Kidney tubule cell (primary cell): ENCODE measurements at regions not wholly inside any gene's neighbourhood (a gene's known extent, or its start where the extent isn't known, plus 50 kb on each side); places are given as distances from the start of the nearest gene placed in this dataset.
A peak's percentile ranks its signal among the peaks of the same experiment; 100 is the strongest.
"Not testable (repeated sequence)": the region's sequence is repeated elsewhere in the genome, so short reads cannot be mapped to it uniquely, and the experiment has no call there.

Experiments
- DNase-seq: peaks from one replicate; pipeline ENCODE4 v3.0.0-alpha.2; 2018; ENCODE audit warnings: low spot score

DNA sequence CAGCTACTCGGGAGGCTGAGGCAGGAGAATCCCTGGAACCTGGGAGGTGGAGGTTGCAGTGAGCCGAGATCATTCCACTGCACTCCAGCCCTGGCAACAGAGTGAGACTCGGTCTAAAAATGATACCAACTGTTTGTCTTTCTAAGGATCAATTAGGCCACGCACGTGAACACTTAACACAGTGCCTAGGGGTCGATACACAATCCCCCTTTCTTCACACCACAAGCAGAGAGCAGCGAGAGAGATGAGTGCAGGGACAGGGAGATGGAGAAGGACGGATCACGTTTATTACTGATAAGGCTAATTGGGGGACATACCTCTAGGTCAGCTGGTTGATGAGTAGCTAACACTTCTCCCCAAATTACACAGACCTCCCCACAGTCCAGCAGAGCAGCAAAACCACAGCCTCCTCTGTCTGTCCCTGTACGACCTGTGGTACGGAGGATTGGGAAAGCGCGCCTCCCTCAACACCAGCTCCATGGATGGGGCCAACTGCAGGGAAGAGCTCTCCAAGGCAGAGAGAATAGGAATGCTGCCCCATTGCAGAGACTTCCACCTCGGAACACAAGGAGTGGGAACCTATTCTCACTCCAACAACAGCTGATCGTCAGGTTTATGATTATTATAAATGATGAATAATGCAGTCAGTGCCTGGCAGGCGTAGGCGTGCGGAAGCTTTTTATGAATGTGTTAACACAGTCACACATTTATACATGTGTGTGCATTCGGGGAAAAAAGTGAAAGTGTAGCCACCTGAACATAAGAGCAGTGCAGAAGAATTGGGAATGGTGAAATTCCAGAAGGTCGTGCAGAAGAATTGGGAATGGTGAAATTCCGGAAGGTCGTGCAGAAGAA lies 155.1 kb downstream of the C16orf95 start:
- DNase-seq = no peak

DNA sequence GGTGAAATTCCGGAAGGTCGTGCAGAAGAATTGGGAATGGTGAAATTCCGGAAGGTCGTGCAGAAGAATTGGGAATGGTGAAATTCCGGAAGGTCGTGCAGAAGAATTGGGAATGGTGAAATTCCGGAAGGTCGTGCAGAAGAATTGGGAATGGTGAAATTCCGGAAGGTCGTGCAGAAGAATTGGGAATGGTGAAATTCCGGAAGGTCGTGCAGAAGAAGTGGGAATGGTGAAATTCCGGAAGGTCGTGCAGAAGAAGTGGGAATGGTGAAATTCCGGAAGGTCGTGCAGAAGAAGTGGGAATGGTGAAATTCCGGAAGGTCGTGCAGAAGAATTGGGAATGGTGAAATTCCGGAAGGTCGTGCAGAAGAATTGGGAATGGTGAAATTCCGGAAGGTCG lies 154.4 kb downstream of the C16orf95 start:
- not testable (repeated sequence) for DNase-seq

DNA sequence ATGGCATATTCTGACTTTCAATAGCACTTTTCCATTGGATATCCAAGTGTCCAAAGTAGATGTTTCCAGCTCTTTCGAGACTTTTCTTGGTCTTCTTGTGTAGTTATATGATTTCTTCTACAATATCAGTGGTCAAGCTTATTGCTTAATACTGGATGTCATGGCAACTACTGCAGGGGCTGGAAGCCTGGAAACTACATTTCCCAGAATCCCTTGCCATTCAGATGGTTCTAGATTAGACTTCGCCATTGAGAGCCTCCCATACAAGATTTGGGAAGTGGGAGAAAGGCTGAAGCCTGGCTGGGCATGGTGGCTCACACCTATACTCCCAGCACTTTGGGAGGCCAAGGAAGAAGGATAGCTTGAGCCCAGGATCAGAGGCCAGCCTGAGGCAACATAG lies 153.6 kb downstream of the C16orf95 start:
- no peak for DNase-seq

DNA sequence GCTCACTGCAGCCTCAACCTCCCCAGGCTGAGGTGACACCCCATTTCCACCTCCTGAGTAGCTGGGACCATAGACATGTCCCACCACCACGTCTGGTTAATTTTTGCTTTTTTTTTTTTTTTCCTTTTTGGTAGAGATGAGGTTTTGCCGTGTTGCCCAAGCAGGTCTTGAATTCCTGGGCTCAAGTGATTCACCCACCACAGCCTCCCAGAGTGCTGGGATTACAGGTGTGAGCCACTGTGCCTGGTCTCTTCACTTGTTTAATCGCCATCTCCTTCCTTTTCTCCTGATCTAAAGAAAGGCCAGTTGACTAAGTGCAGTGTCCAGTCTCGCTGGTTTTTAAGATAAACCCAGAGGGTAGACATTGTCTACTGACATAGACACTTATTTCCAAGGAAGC lies 152.0 kb downstream of the C16orf95 start:
- DNase-seq = peak; percentile 31

DNA sequence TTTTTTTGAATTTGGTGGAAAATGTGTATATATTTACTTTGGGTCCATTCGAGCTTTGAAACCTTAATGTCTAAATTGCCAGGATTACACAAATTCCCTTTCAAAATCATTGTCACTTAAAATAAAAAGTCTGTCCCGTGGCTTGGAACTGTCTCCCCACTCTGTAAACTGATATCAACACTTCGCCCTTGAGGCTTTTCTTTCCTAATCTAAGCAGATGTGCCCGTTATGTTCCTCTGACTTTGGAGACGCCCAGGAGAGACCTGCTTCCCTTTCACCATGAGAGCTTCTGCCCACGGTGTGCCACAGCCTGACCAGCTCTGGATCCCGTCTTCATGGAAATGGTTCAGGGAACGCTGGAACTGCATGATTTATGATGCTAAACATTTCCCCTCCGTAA lies 151.3 kb downstream of the C16orf95 start:
- DNase-seq = no peak

DNA sequence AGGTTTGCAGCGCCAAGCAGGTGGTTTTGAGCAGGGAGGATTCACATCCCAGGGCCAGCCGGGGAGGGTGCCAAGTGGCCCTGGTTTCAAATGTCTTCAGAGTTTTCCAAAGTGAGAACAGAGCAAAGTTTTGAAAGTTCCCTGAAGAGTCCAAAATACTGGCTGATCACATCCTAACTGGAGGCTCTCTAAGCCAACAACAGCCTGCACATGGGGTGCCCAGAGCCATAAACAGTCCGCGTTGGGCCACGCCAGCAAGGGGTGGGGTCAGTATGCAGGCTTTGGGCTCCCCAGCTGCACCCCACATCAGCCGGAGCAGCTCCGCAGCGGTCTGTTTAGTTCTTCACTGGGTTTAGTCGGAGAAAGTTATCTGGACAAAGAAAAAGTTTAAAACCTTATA lies 150.9 kb downstream of the C16orf95 start:
- no peak for DNase-seq

DNA sequence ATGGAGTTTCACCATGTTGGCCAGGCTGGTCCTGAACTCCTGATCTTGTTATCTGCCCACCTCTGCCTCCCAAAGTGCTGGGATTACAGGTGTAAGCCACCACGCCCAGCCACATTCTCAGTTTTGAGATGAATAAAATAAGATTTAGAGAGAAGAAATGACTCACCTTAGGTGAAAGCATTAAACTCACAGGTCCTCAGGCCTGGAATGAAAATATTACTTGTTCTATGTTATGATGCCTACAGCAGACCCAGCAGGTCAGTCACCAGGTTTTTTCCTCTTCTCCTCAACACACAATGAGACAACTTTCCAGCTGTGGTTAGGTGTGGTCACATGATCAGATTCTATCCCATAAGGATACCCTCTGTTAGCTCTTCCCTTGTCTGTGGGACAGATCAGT lies 150.3 kb downstream of the C16orf95 start:
- no peak for DNase-seq

DNA sequence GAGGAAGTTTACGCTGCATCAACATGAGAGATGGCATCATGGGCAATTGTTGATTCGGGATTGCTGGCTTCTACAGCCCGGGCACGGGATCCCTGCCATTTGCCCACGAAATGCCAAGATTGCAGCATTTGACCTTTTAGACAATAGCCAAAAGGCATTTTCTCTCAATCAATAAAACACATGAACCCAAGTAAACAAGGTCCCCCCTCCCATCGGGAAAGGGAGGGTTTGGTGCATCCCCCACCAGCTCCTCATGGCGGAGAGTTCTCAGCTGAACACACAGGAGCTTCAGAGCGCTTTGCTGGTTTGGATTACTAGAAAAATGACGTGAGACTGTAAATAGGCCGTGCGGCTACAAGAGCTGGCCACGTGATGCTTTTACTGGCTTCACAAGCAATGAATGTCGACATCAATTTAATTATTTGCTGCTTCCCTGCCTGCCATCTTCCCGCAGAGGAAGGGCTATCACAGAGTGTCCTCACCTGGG lies 147.6 kb downstream of the C16orf95 start:
- DNase-seq = no peak

DNA sequence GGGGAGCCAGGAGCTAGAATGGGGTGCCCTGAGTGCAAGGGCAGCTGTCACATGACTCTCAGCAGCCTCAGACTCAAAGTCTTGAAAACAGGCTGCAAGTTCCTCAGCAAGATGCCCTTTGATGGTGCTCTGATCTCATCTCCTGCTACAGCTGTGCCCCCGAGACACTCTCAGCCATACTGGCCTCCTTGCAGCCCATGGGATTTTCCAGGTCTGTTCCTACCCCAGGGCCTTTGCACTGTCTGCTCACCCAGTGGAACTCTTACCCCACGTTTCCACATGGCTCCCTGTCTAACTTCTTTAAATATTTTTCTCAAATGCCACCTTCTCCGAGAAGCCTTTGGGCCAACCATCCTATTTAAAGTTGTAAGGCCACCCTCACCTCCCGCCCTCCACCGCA lies 146.9 kb downstream of the C16orf95 start:
- DNase-seq = no peak

DNA sequence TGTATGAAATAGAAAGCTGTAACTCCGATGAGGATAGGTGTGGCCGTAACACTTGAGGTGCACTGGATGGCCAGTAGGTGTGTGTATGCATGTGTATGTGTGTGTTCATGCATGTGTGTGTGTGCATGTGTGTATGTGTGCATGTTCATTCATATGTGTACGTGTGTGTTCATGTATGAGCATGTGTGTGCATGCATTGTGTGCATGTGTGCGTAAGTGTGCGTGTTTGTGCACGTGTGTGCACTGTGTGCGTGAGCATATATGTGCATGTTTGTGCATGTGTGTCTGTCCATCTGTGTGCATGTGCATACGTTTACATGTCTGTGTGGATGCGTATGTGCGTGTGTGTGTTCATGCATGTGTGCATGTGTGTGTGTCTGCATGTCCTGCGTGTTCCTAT lies 145.5 kb downstream of the C16orf95 start:
- no peak for DNase-seq

DNA sequence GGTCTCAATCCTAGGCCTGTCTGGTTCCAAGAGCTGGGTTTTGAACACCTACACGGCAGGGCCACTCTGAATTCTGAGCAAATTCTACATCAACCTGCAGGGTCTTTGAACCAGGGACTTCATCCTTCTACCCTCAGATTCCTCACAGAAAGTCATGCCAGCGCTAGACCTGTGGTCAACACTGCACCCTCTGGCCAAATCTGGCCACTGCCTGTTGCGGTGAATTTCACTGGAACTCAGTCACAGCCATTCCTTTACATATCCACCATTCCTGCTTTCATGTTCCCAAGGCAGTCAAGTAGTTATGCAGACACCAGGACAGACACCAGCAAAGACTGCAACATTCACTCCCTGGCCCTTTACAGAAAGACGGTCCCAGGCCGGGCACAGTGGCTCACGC lies 144.6 kb downstream of the C16orf95 start:
- DNase-seq = no peak

DNA sequence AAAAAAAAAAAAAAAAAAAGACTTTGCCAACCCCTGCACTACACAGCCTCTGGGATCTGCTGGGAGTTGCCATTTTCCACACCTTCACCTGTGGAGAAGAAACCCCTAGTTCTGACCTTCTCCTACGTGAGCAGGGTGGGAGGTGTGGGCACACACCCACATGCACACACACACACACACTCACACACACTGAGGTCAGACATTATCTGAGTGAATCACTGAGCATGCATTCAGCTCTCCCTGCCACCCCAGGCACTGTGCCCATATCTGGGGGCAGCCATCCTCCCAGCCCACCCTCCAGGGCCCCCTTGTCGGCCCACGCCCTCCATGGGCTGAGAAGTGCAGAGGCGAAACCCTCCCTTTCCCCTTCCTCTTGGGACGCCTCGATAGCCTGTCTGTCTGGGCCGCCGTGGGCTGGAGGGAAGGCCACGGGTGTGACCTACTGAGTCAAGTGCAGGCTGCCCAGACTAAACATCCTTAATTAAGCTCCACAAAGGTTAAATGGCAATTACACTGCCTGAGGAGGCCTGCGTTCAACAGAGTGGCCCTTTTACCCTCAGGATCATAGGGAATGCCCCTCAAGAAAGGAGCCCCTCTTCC lies 143.8 kb downstream of the C16orf95 start:
- peak; percentile 9 for DNase-seq

DNA sequence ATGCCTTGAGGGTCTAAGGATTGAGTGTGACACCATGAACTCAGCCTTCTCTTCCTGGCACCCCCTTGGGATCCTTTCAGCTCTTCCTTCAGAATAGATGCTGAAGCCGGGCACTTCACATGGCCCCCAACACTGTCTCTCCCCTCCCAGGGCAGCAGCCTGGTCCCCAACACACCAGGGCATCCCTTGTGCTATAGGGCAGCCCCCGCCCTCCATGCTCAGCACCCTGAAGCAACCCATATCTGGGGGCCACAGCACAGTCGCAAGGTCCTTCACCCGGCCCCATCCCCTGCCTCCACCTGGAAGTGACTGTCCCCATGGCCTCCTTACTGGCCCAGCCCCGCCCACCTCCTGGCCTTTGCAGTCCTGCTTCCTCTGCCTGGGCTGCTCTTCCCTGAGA lies 143.1 kb downstream of the C16orf95 start:
- DNase-seq = no peak

DNA sequence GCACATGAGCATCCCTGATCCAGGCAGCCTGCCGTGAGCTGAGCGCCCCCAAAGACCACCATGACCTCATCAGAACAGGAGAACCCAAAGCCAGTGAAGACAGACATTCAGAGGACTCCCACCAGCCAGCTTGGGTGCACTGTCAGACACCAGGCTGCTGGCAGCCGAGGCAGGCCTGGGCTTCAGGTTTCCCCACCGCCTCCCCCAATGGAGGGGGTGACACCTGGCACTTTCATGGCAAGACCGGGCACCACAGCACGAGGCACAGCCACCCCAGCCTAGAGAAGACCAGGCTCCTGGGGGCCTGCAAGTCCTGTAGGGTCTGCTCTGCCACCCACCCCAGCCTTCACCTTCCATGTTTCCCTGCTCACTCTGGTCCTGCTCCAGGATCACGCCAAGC lies 140.5 kb downstream of the C16orf95 start:
- DNase-seq = no peak

DNA sequence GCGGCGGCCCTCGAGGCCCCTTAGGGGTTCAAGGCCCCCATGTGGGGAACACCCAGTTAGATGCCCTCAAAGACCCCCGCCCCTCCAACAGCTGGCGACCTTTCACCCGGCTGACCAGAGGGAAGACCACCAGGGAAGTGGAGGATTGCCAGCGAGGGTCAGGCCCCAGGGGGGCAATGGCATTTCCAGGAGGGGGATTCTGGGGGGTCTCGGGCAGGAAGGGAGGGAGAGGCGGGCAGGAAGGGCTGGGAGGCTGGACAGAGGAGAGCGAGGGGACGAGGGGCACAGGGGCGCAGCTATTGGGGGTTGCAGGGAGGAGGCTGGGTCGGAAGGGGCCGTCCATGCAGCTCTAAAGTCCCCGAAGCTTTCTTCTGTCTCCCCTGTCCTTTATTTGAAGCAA lies 139.5 kb downstream of the C16orf95 start:
- DNase-seq = no peak

DNA sequence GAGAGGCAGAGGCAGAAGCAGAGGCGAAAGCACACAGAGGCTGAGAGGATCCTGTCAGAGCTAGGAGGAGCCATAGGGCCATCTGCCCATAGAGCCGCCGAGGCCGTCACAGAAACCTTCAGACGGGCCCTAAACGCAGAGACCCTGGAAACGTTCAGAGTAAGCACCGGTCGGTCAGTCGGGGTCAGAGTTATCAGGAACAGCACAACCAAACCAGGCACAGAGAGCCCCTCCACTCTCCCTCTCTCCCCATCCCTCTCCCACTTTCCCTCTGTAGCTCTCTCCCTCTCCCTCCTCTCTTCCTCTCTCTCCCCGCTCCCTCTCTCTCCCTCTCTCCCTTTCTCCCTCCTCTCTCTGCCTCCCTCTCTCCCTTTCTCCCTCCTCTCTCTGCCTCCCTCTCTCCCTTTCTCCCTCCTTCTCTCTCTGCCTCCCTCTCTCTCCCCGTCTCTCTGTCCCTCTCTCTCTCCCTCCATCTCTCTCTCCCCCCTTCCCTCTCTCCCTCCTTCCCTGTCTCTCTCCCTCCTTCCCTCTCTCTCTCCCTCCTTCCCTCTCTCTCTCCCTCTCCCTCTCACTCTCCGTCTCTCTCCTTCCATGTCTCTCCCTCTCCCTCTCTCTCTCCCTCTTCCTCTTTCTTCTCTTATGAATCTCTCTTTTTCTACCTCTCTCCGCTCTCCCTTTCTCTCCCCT lies 138.9 kb downstream of the C16orf95 start:
- no peak for DNase-seq

DNA sequence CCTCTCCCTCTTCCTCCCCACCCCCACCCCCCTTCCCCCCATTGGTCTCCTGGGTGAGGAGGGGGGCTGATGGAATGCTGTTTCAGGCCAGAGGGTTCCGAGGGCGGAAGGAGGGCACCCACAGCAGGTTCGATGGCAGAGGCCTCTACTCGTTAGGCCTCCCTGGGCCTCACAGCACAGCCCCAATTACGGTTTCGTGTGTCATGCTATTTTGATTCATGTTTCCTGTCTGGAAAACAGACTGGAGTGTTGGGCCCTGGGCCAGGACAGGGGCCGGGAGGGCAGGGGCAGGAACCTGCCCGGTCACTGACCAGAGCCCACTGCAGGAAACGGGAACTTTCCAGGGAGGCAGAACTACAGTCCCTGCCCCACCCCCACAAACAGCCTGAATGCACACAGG lies 138.2 kb downstream of the C16orf95 start:
- peak; percentile 85 for DNase-seq

DNA sequence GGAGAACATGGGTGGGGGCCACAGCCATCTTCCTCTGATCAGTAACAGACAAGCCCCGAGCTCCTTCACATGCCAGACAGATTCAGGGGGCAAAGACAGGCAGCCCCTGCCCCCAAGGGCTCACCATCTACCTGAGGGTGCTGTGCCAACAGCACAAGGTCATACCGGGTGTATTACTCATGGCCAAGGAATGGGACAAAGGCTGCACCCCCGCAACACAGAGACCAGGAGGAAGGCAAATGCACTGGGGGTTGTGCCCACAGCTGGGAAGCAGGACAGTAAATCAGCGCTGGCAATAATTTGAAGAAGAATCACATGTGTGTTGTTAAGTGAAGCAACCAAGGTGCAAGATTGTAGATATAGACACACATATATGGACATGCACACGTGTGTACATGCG lies 137.1 kb downstream of the C16orf95 start:
- DNase-seq = peak; percentile 58

DNA sequence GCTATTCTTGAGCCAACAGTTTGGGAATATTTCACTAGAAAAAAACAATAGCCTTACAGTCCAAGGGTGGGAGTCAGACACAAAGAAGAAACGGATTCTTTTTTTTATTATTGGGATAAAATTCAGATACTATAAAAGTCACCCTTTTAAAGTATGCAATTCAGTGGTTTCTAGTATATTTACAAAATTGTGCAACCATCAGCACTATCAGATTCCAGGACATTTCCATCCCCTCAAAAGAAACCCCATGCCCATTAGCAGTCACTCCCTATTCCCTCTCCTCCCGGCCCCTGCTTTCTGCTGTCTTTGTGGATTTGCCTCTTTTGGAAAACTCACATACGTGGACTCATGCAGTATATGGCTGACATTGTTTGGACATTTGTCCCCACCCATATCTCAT lies 134.4 kb downstream of the C16orf95 start:
- DNase-seq = no peak

DNA sequence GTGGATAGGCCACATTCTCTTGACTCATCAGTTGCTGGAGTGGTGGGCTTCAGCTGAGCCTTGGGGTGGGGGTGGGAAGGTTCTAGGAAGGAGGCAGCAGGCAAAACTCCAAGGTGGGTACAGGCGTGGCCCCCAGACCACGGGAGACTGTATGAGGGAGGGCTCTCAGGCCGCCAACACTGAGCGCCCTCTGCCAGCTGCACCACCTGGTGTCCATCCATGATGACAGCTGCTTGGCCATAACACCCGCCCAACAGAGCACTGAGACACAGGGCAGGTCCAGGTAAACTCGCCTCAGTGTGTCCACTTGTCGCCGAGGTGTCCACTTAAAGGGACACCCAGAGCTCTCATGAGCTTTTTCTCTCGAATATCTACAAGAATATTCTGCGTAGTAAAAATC lies 133.5 kb downstream of the C16orf95 start:
- no peak for DNase-seq

DNA sequence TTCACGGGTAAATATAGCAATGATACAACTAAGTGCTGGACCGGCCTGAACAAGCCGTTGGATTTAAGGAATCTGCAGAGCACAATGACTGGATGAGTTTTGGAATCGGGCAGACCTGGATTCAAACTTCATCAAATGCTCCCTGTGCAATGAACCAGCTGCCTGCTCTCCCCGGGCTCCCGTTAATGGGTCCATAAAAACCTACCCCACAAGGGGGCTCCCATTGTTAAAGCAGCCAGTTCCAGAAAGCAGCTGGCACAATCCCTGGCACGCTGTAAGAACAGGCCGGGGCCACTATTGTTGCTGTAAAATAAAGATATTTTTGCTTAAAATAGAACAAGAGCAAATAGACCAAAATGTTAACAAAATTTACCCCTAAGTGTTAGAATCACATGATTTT lies 131.9 kb downstream of the C16orf95 start:
- no peak for DNase-seq

DNA sequence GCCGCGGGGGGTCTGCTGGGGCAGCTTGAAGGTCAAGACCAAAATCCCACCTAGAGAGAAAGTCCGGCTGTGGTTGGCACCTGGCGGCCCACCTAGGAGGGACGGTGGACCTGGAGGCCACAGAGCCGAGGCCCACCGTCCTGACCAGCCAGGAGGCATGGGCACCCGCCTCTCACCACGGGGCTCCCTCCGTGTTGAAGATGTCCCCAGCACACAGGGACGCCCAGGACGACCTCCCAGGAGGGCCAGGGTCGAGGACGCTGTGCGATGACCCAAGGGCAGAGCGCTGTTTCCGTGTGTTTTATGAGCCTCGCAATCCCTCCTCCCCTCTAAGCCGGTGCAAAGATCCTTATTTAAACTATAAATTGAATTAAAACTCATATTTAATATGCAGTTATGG lies 131.2 kb downstream of the C16orf95 start:
- no peak for DNase-seq

DNA sequence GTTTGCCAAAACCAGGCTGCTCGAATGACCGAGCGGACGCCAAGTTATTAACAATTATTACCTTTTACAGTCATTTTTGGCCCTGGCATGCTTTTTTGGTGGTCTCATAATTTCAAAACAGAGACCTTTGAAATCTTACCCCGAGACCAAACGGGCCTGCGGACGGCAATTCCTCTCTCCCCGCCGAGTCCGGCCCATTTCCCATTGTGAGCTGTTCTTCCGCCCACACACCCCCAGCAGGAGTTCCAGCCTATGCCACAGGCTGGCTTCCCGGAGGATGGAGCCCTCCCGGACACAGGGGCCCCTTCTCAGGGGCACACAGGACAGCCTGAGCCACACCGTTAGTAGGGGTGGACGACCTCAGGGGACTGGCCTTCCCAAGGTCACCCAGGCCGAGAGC lies 130.7 kb downstream of the C16orf95 start:
- no peak for DNase-seq
